ENCODE measurements at regions not wholly inside any gene's neighbourhood (a gene's known extent, or its start where the extent isn't known, plus 50 kb on each side); places are given as distances from the start of the nearest gene placed in this dataset.

GRCh38 chr17:14704121-14704520 lies 403.2 kb downstream of the HS3ST3B1 start:
- CTCF ChIA-PET (ENCODE audit: partially characterized antibody): no interaction called here
- Histone ChIP-seq H4K91ac (replicated peaks; ENCODE audit: insufficient read length, low read length) (no peak overlapping the region), H3K27me3 (replicated peaks in 1 of 4; ENCODE audit: control insufficient read depth in 3 of 4, extremely low read depth in 1 of 4, insufficient read depth in 3 of 4, low read length in 3 of 4) (no peaks in the 10 kb centered on the region), H4K20me1 (replicated peaks in 1 of 2; ENCODE audit: control insufficient read depth in 1 of 2, insufficient read depth in 2 of 2, low read length in 2 of 2) (no peaks in the 10 kb centered on the region), H2BK12ac (ENCODE audit: low read depth, low read length) (no peak overlapping the region), H4K5ac (ENCODE audit: insufficient read length, low read depth, low read length) (no peak overlapping the region), H3K36me3 (ENCODE audit: control insufficient read depth in 2 of 4, insufficient read depth in 4 of 4, low read length in 3 of 4) (no peaks in the 10 kb centered on the region), H3K4me2 (ENCODE audit: insufficient read depth in 1 of 2, low read depth in 2 of 2, low read length in 2 of 2) (no peak overlapping the region), H3K27ac (ENCODE audit: low read depth, low read length) (no peak overlapping the region), H3K4me1 (replicated peaks in 1 of 4; ENCODE audit: control insufficient read depth in 3 of 4, insufficient read depth in 4 of 4, low read length in 3 of 4) (peaks cover 2 to 4% (median 3%) of the 10 kb centered on the region in 4 experiments; a peak in 4 of 7 replicates), H2AFZ (ENCODE audit: low read length) (no peak overlapping the region), H2BK20ac (ENCODE audit: low read length) (no peak overlapping the region), H3K9me3 (ENCODE audit: insufficient read depth in 2 of 2, low read depth in 1 of 2, low read length in 1 of 2) (no peaks in the 10 kb centered on the region), H3K23me2 (ENCODE audit: low read depth, low read length) (no peaks in the 10 kb centered on the region), H3K23ac (ENCODE audit: insufficient read length) (no peak overlapping the region), H3K4ac (replicated peaks; ENCODE audit: insufficient read length, low read depth, low read length) (no peak overlapping the region), H2BK120ac (replicated peaks; ENCODE audit: low read depth, low read length) (no peak overlapping the region), H3K9ac (replicated peaks in 1 of 4; ENCODE audit: extremely low read depth in 1 of 4, low read depth in 3 of 4, low read length in 3 of 4) (no peak overlapping the region), H3K56ac (replicated peaks; ENCODE audit: insufficient read length, low read depth, low read length) (no peak overlapping the region), H4K8ac (ENCODE audit: extremely low read depth, insufficient read depth, low read length) (no peak overlapping the region), H2BK15ac (ENCODE audit: low read length) (no peak overlapping the region), H3K4me3 (ENCODE audit: extremely low read depth in 1 of 4, insufficient read depth in 2 of 4, low read depth in 3 of 4, low read length in 4 of 4) (no peak overlapping the region), H2AK5ac (ENCODE audit: low read depth, low read length) (no peak overlapping the region), H3K14ac (ENCODE audit: insufficient read length) (no peak overlapping the region), H3K79me2 (ENCODE audit: control insufficient read depth in 1 of 2, insufficient read depth in 2 of 2, low read length in 2 of 2) (no peaks in the 10 kb centered on the region), H3K79me1 (ENCODE audit: low read depth, low read length) (no peaks in the 10 kb centered on the region), H3K18ac (ENCODE audit: extremely low read depth, low read length) (no peak overlapping the region), H2BK5ac (ENCODE audit: low read depth, low read length) (no peak overlapping the region)
- WGBS, 2 experiments (ENCODE audit: extremely low coverage in 1 of 2, insufficient coverage in 1 of 2, insufficient read length in 1 of 2, insufficient replicate concordance in 2 of 2, low coverage in 1 of 2, low lambda C conversion rate in 2 of 2, missing lambda C conversion rate in 1 of 2): 84% methylated on average over 6 of the region's 6 CpGs; no CpG with 5 or more reads in 1 of the 2 experiments
- DNase-seq (ENCODE audit: low read depth in 1 of 2, low spot score in 2 of 2): no peak
- no peak for FAIRE-seq
- POLR2A ChIA-PET (ENCODE audit: partially characterized antibody): interaction anchor here (0.6 kb wide), 1 partner anchor 255 kb away, joined by 3 read pairs; no protein-coding TSS in a partner anchor
- no peak for TF ChIP-seq MAX (IDR thresholded peaks at IDR 0.05)
- TF ChIP-seq SRF (IDR thresholded peaks at IDR 0.05; ENCODE audit: low read depth, low read length): no peak
- TF ChIP-seq POU5F1 (IDR thresholded peaks at IDR 0.05; ENCODE audit: low read depth, low read length): no peak
- no peak for TF ChIP-seq SUZ12 (IDR thresholded peaks at IDR 0.05; ENCODE audit: low read length)
- no peak for TF ChIP-seq SIN3A (conservative IDR thresholded peaks at IDR 0.05 in 1 of 2, IDR thresholded peaks at IDR 0.05 in 1 of 2; ENCODE audit: low read depth in 1 of 2, low read length in 2 of 2)
- no peak for TF ChIP-seq KDM5A (IDR thresholded peaks at IDR 0.05; ENCODE audit: low read length)
- no peak for TF ChIP-seq EGR1 (IDR thresholded peaks at IDR 0.05; ENCODE audit: borderline replicate concordance, low read depth, low read length)
- TF ChIP-seq CHD2 (IDR thresholded peaks at IDR 0.05; ENCODE audit: low read length): no peak
- no peak for TF ChIP-seq USF2 (IDR thresholded peaks at IDR 0.05; ENCODE audit: low read length)
- TF ChIP-seq JUND (IDR thresholded peaks at IDR 0.05; ENCODE audit: low read length): no peak
- no peak for TF ChIP-seq CBX8 (IDR thresholded peaks at IDR 0.05; ENCODE audit: borderline replicate concordance, low read depth, low read length)
- no peak for TF ChIP-seq BACH1 (IDR thresholded peaks at IDR 0.05; ENCODE audit: low read length)
- no peak for TF ChIP-seq FOSL1 (IDR thresholded peaks at IDR 0.05; ENCODE audit: insufficient read depth, low read depth, low read length)
- TF ChIP-seq JUN (IDR thresholded peaks at IDR 0.05; ENCODE audit: low read depth, low read length): no peak

Measured in H1 (cell line).